ENCODE measurements at regions not wholly inside any gene's neighbourhood (a gene's known extent, or its start where the extent isn't known, plus 50 kb on each side); places are given as distances from the start of the nearest gene placed in this dataset.

DNA sequence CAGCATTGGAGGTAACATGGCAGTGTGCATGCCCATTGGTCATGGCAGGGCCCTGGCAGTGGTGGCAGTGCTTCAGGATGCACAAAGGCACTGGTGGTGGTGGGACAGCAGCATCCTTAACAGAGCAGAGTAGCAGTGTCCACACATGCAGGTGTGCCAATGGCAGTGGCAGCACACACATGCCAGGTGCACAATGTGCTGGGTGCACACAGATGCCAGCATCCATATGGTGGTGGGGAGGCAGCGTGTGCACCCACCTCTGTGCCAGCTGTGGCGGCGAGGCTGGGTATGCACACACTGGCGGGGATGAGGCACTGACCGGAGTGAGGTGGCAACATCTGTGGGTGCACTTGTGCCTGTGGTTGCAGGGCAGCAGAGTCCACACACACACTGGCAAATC, 150.6 kb downstream of the SI start:
- intact Hi-C loops (cut with micrococcal nuclease): no loop called here
- no peak overlapping the region for H3K4me3 ChIP-seq (ENCODE audit: low read length in 2 of 2)
- ChIA-PET CTCF (ENCODE audit: partially characterized antibody) (no interaction called here), POLR2A (ENCODE audit: partially characterized antibody) (no interaction called here)
- DNase-seq: no peak
- Mint-ChIP-seq H3K27me3 (no peaks in the 10 kb centered on the region), H3K4me3 (no peak overlapping the region), H3K9me3 (peaks cover 0 to 28% (median 14%) of the 10 kb centered on the region in 8 donors), H3K27ac (no peak overlapping the region), H3K36me3 (no peaks in the 10 kb centered on the region), H3K4me1 (no peaks in the 10 kb centered on the region)
- H3K27me3 ChIP-seq (ENCODE audit: insufficient read depth, low read length): no peaks in the 10 kb centered on the region
- no peaks in the 10 kb centered on the region for H3K4me1 ChIP-seq (ENCODE audit: insufficient read depth, low read length)
- no peaks in the 10 kb centered on the region for H3K9me3 ChIP-seq (ENCODE audit: control insufficient read depth in 1 of 2, low read length in 2 of 2)
- no peaks in the 10 kb centered on the region for H3K36me3 ChIP-seq (ENCODE audit: insufficient read depth, low read length)
- no peak overlapping the region for H3K27ac ChIP-seq (ENCODE audit: low read depth, low read length)

DNA sequence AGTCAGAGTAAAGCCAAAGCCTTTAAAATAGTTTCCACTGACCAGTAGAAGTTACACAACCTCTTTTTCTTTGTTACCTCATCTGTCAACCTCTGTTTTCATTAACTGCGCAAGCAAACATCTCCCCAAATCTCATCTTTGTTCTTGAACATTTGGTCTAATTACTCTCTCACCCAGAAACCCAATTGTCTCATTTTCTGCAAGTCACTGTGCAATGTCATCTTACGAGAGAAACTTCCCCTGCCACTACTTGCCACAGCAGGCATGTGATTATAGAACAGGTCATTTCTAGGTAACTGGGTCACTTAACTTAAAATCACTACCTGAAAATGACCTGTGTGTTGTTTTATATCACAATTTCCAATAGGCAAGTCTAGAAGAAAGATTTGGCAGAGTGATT, 159.4 kb downstream of the SI start:
- Mint-ChIP-seq H3K4me3 (no peak overlapping the region), H3K4me1 (no peaks in the 10 kb centered on the region), H3K9me3 (peaks cover 0 to 16% (median 6%) of the 10 kb centered on the region in 8 donors), H3K27ac (no peak overlapping the region), H3K36me3 (no peaks in the 10 kb centered on the region), H3K27me3 (no peaks in the 10 kb centered on the region)
- Histone ChIP-seq H3K4me1 (ENCODE audit: insufficient read depth, low read length) (no peaks in the 10 kb centered on the region), H3K9me3 (ENCODE audit: control insufficient read depth in 1 of 2, low read length in 2 of 2) (no peaks in the 10 kb centered on the region), H3K27ac (ENCODE audit: low read depth, low read length) (no peak overlapping the region), H3K27me3 (ENCODE audit: insufficient read depth, low read length) (no peaks in the 10 kb centered on the region), H3K4me3 (ENCODE audit: low read length in 2 of 2) (no peak overlapping the region), H3K36me3 (ENCODE audit: insufficient read depth, low read length) (no peaks in the 10 kb centered on the region)
- intact Hi-C loops (cut with micrococcal nuclease): no loop called here
- CTCF ChIA-PET (ENCODE audit: partially characterized antibody): no interaction called here
- POLR2A ChIA-PET (ENCODE audit: partially characterized antibody): no interaction called here
- DNase-seq: no peak

DNA sequence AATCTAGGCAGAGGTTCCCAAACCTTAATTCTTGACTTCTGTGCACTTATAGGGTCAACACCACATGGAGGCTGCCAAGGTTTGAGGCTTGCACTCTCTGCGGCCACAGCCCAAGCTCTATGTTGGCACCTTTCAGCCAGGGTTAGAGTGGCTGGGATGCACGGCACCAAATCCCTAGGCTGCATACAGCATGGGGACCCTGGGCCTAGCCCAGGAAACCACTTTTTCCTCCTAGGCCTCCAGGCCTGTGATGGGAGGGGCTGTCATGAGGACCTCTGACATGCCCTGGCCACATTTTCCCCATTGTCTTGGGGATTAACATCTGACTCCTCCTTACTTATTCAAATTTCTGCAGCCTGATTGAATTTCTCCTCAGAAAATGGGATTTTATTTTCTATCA, 165.4 kb downstream of the SI start:
- Mint-ChIP-seq H3K36me3 (no peaks in the 10 kb centered on the region), H3K27me3 (no peaks in the 10 kb centered on the region), H3K27ac (no peak overlapping the region), H3K4me1 (no peaks in the 10 kb centered on the region), H3K4me3 (no peak overlapping the region), H3K9me3 (peaks cover 0 to 23% (median 8%) of the 10 kb centered on the region in 8 donors)
- no peak overlapping the region for H3K4me3 ChIP-seq (ENCODE audit: low read length in 2 of 2)
- no peaks in the 10 kb centered on the region for H3K9me3 ChIP-seq (ENCODE audit: control insufficient read depth in 1 of 2, low read length in 2 of 2)
- ChIA-PET CTCF (ENCODE audit: partially characterized antibody) (no interaction called here), POLR2A (ENCODE audit: partially characterized antibody) (no interaction called here)
- no peaks in the 10 kb centered on the region for H3K4me1 ChIP-seq (ENCODE audit: insufficient read depth, low read length)
- H3K36me3 ChIP-seq (ENCODE audit: insufficient read depth, low read length): no peaks in the 10 kb centered on the region
- no peaks in the 10 kb centered on the region for H3K27me3 ChIP-seq (ENCODE audit: insufficient read depth, low read length)
- intact Hi-C loops (cut with micrococcal nuclease): no loop called here
- DNase-seq: no peak
- H3K27ac ChIP-seq (ENCODE audit: low read depth, low read length): no peak overlapping the region

DNA sequence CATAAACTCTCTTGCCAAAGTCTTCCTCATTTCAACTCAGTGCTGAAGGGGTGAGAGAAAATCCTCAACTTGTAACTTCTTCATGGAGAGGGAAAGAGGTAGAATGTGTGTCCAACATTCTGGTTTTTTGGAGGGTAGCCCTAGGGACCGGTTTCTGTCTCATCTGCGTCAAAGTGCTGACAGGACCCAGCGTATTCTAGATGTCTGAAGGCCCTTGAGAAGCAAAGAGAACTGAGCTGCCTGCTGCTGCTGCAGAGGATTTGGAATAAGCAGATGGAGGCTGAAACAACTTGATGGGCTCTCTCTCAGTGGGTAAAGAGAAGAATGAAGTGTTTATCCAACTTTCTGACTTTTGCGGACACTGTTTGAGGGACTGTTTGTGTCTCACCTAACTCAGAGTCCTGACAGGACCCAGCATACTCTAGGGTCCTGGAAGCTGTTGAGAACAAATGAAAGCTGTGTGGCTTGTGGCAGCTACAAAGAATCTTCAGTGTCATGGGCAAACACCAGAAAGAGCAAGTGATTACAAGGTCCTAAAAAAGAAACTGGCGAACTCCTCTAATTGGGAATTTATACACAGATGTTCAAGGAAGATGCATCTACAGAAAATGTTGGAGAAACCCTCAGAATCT, 174.4 kb downstream of the SI start:
- POLR2A ChIA-PET (ENCODE audit: partially characterized antibody): no interaction called here
- H3K27me3 ChIP-seq (ENCODE audit: insufficient read depth, low read length): no peaks in the 10 kb centered on the region
- Mint-ChIP-seq H3K9me3 (peaks cover 2 to 11% (median 3%) of the 10 kb centered on the region in 8 donors), H3K27me3 (no peaks in the 10 kb centered on the region), H3K27ac (no peak overlapping the region), H3K4me1 (no peaks in the 10 kb centered on the region), H3K4me3 (no peak overlapping the region), H3K36me3 (no peaks in the 10 kb centered on the region)
- DNase-seq: no peak
- H3K36me3 ChIP-seq (ENCODE audit: insufficient read depth, low read length): no peaks in the 10 kb centered on the region
- H3K9me3 ChIP-seq (ENCODE audit: control insufficient read depth in 1 of 2, low read length in 2 of 2): no peaks in the 10 kb centered on the region
- no peak overlapping the region for H3K27ac ChIP-seq (ENCODE audit: low read depth, low read length)
- no peaks in the 10 kb centered on the region for H3K4me1 ChIP-seq (ENCODE audit: insufficient read depth, low read length)
- CTCF ChIA-PET (ENCODE audit: partially characterized antibody): no interaction called here
- intact Hi-C loops (cut with micrococcal nuclease): no loop called here
- H3K4me3 ChIP-seq (ENCODE audit: low read length in 2 of 2): no peak overlapping the region

DNA sequence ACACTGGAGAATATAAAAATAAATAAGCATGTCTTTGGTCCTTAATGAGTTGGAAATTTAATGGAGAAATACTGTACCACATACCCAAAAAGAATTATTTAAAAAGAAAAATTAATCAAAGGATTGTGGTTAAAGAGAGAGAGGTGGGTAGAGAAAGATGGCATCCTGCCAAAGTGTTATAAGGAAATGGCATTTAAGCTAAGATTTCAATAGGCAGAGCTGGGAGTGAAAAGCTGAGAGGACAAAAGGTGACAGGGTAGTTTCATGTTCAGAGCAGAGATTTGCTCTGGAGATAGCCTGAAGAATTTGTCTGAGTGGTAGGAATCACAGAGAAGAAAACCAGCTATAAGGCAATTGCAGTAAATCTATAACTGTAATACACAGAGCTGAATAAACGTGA, 181.0 kb downstream of the SI start:
- no peaks in the 10 kb centered on the region for H3K4me1 Mint-ChIP-seq
- CTCF ChIA-PET (ENCODE audit: partially characterized antibody): no interaction called here
- H3K4me1 ChIP-seq (ENCODE audit: insufficient read depth, low read length): no peaks in the 10 kb centered on the region
- H3K9me3 Mint-ChIP-seq: peaks cover 0 to 9% (median 5%) of the 10 kb centered on the region in 8 donors
- H3K4me3 ChIP-seq (ENCODE audit: low read length in 2 of 2): no peak overlapping the region
- no peaks in the 10 kb centered on the region for H3K9me3 ChIP-seq (ENCODE audit: control insufficient read depth in 1 of 2, low read length in 2 of 2)
- H3K36me3 Mint-ChIP-seq: no peaks in the 10 kb centered on the region
- no peak for DNase-seq
- H3K27me3 ChIP-seq (ENCODE audit: insufficient read depth, low read length): no peaks in the 10 kb centered on the region
- H3K36me3 ChIP-seq (ENCODE audit: insufficient read depth, low read length): no peaks in the 10 kb centered on the region
- H3K27me3 Mint-ChIP-seq: no peaks in the 10 kb centered on the region
- POLR2A ChIA-PET (ENCODE audit: partially characterized antibody): no interaction called here
- no peak overlapping the region for H3K27ac Mint-ChIP-seq
- no peak overlapping the region for H3K4me3 Mint-ChIP-seq
- intact Hi-C loops (cut with micrococcal nuclease): no loop called here
- H3K27ac ChIP-seq (ENCODE audit: low read depth, low read length): no peak overlapping the region

DNA sequence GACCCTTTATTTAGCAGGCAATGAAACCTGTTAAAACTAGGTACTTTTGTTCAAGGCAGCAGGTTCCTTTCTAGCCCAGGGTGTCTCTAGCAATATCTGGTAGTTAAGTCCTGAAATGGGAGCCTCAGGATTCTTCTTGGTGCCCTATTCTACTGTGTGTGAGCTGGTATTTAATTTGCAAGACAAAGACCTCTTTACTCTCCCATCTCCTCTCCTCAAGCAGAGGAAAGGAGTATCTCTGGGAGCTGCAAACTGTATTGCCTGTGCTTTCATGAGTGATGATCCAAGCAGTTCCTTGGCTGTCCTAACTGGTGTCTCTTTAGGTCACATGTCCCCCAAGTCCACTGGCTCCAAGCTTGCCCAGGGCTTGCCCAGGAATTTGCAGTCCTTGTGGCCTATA, 188.2 kb downstream of the SI start:
- Histone ChIP-seq H3K27me3 (ENCODE audit: insufficient read depth, low read length) (no peaks in the 10 kb centered on the region), H3K4me3 (ENCODE audit: low read length in 2 of 2) (no peak overlapping the region), H3K27ac (ENCODE audit: low read depth, low read length) (no peak overlapping the region), H3K9me3 (ENCODE audit: control insufficient read depth in 1 of 2, low read length in 2 of 2) (no peaks in the 10 kb centered on the region), H3K36me3 (ENCODE audit: insufficient read depth, low read length) (no peaks in the 10 kb centered on the region), H3K4me1 (ENCODE audit: insufficient read depth, low read length) (no peaks in the 10 kb centered on the region)
- intact Hi-C loops (cut with micrococcal nuclease): no loop called here
- Mint-ChIP-seq H3K9me3 (peaks cover 3 to 26% (median 15%) of the 10 kb centered on the region in 8 donors), H3K4me1 (no peaks in the 10 kb centered on the region), H3K27ac (no peak overlapping the region), H3K36me3 (no peaks in the 10 kb centered on the region), H3K27me3 (no peaks in the 10 kb centered on the region), H3K4me3 (no peak overlapping the region)
- CTCF ChIA-PET (ENCODE audit: partially characterized antibody): no interaction called here
- DNase-seq: no peak
- POLR2A ChIA-PET (ENCODE audit: partially characterized antibody): no interaction called here

DNA sequence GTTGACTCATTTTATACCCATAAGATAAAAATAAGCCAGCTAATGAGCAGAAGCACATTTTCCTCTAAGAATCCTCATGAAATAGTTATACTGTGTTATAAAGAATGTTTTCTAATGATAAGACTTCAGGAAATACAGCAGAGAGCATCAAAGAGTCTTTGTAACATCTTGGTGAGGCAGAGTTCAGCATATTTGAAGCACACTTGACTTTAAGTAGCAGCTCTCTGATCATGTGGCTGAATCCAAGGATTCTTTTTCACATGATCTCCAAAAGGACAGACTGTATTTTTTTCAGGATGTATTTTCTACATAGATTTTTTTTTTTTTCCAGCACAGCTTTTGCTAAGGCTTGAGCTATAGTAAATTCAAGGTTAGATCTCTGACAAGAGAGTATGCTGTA, 195.1 kb downstream of the SI start:
- H3K4me3 ChIP-seq (ENCODE audit: low read length in 2 of 2): no peak overlapping the region
- intact Hi-C loops (cut with micrococcal nuclease): no loop called here
- Mint-ChIP-seq H3K27me3 (no peaks in the 10 kb centered on the region), H3K27ac (no peak overlapping the region), H3K4me1 (no peaks in the 10 kb centered on the region), H3K4me3 (no peak overlapping the region), H3K36me3 (no peaks in the 10 kb centered on the region), H3K9me3 (peaks cover 0 to 6% (median 4%) of the 10 kb centered on the region in 8 donors)
- H3K27me3 ChIP-seq (ENCODE audit: insufficient read depth, low read length): no peaks in the 10 kb centered on the region
- H3K27ac ChIP-seq (ENCODE audit: low read depth, low read length): no peak overlapping the region
- CTCF ChIA-PET (ENCODE audit: partially characterized antibody): no interaction called here
- no peaks in the 10 kb centered on the region for H3K4me1 ChIP-seq (ENCODE audit: insufficient read depth, low read length)
- no peaks in the 10 kb centered on the region for H3K9me3 ChIP-seq (ENCODE audit: control insufficient read depth in 1 of 2, low read length in 2 of 2)
- DNase-seq: no peak
- no peaks in the 10 kb centered on the region for H3K36me3 ChIP-seq (ENCODE audit: insufficient read depth, low read length)
- POLR2A ChIA-PET (ENCODE audit: partially characterized antibody): interaction anchor here (0.6 kb wide), 1 partner anchor 24 kb away, joined by 4 read pairs; no protein-coding TSS in a partner anchor

DNA sequence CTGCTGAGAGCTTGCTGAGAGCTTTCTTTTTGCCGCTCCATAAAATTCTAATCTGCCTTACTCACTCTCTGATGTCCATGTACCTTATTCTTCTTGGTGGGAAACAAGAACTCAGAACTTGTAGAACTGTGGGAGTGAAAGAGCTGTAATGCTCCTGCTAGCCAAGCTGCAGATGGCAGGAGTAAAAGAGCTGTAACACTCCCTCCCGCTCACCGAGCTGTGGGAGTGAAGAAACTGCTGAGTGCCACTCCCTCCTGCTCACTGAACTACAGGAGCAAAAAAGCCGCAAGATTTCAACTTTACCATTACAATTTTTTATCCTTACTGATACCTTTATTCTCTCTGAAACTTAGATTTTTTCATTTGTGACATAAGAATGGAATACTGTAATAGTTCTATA, 199.1 kb downstream of the SI start:
- Histone ChIP-seq H3K36me3 (ENCODE audit: insufficient read depth, low read length) (no peaks in the 10 kb centered on the region), H3K4me3 (ENCODE audit: low read length in 2 of 2) (no peak overlapping the region), H3K27me3 (ENCODE audit: insufficient read depth, low read length) (no peaks in the 10 kb centered on the region), H3K9me3 (ENCODE audit: control insufficient read depth in 1 of 2, low read length in 2 of 2) (no peaks in the 10 kb centered on the region), H3K4me1 (ENCODE audit: insufficient read depth, low read length) (no peaks in the 10 kb centered on the region), H3K27ac (ENCODE audit: low read depth, low read length) (no peak overlapping the region)
- H3K4me3 Mint-ChIP-seq: no peak overlapping the region
- ChIA-PET CTCF (ENCODE audit: partially characterized antibody) (no interaction called here), POLR2A (ENCODE audit: partially characterized antibody) (no interaction called here)
- intact Hi-C loops (cut with micrococcal nuclease): no loop called here
- no peaks in the 10 kb centered on the region for H3K36me3 Mint-ChIP-seq
- no peaks in the 10 kb centered on the region for H3K27me3 Mint-ChIP-seq
- no peaks in the 10 kb centered on the region for H3K4me1 Mint-ChIP-seq
- no peak for DNase-seq
- H3K9me3 Mint-ChIP-seq: no peaks in the 10 kb centered on the region
- H3K27ac Mint-ChIP-seq: no peak overlapping the region

Data from CD4-positive, alpha-beta memory T cell (primary cell).